ENCODE measurements at regions not wholly inside any gene's neighbourhood (a gene's known extent, or its start where the extent isn't known, plus 50 kb on each side); places are given as distances from the start of the nearest gene placed in this dataset.

DNA sequence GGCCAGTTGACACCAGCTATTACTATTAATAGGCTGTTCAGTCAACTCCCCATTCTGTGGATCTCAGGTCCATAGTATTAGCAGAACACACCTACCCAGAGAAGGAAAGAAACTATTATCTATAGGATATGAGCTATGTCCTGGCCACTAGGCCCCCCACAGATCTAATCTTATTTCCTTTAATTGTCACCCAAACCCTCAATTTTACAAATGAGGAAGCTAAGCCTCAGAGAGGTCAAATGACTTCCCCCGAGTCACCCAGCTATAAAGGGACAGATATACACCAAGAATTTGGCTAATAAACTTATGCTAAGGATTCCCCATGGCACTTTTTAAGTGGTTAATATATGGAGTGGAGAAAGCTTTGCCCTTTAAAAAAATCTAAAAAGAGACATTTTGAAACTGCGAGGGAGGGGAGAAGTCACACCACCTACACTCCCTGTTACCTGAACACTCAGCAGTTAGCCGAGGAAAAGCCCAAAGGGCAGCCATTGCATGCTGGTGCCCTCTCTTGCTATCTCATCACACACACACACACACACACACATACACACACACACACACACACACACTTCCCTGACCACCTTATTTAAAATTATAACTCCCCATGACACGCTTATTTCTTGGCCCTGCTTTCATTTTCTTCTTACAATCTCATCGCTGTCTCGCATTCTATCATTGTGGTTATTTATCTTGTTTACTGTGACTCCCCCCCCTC is 157.0 kb upstream of the ADO start:
- intact Hi-C loops (cut with DNase I), result no loop called here
- WGBS, 4 donors, result 86 to 87% (median 86%) methylated on average over 6 of the region's 6 CpGs
- TF ChIP-seq, protein P1, sequence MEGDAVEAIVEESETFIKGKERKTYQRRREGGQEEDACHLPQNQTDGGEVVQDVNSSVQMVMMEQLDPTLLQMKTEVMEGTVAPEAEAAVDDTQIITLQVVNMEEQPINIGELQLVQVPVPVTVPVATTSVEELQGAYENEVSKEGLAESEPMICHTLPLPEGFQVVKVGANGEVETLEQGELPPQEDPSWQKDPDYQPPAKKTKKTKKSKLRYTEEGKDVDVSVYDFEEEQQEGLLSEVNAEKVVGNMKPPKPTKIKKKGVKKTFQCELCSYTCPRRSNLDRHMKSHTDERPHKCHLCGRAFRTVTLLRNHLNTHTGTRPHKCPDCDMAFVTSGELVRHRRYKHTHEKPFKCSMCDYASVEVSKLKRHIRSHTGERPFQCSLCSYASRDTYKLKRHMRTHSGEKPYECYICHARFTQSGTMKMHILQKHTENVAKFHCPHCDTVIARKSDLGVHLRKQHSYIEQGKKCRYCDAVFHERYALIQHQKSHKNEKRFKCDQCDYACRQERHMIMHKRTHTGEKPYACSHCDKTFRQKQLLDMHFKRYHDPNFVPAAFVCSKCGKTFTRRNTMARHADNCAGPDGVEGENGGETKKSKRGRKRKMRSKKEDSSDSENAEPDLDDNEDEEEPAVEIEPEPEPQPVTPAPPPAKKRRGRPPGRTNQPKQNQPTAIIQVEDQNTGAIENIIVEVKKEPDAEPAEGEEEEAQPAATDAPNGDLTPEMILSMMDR (IDR thresholded peaks at IDR 0.05), result no peak
- no peak for TF ChIP-seq POLR2A (IDR thresholded peaks at IDR 0.05)
- no peaks in the 10 kb centered on the region for H3K36me3 ChIP-seq
- H3K27ac ChIP-seq, result no peak overlapping the region
- DNase-seq, result no peak
- H3K4me3 ChIP-seq, result no peak overlapping the region
- ATAC-seq, result no peak
- H3K9me3 ChIP-seq, result no peaks in the 10 kb centered on the region
- no peaks in the 10 kb centered on the region for H3K27me3 ChIP-seq
- peaks cover 0 to 33% (median 0%) of the 10 kb centered on the region in 12 donors for H3K4me1 ChIP-seq

DNA sequence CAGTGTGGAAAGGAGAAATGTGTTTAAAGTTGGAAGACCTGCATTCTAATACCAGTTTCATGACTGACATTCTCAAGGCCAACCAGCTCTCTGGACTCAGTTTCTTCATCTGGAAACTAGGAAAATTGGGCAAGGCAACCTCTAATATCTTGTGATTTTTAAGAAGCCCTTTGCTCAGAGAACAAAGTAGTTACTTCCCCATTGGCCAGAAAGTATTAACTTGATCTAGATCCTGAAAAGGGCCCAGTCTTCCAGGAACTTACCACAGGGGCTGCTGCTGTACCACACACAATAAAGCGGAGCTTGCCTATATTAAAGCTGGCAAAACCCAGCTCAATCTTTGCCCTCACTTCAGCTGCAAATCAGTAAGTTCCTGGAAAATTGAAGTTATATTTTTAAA is 155.6 kb upstream of the ADO start:
- TF ChIP-seq, protein P1 (IDR thresholded peaks at IDR 0.05), result no peak
- TF ChIP-seq POLR2A (IDR thresholded peaks at IDR 0.05), result no peak
- 39 to 91% (median 48%) methylated on average over 1 of the region's 1 CpG for WGBS, 4 donors
- no peak for ATAC-seq
- Histone ChIP-seq H3K4me3 (no peak overlapping the region), H3K27me3 (no peaks in the 10 kb centered on the region), H3K9me3 (no peaks in the 10 kb centered on the region), H3K27ac (no peak overlapping the region), H3K4me1 (peaks cover 0 to 27% (median 0%) of the 10 kb centered on the region in 12 donors), H3K36me3 (no peaks in the 10 kb centered on the region)
- intact Hi-C loops (cut with DNase I), result no loop called here
- DNase-seq, result no peak

DNA sequence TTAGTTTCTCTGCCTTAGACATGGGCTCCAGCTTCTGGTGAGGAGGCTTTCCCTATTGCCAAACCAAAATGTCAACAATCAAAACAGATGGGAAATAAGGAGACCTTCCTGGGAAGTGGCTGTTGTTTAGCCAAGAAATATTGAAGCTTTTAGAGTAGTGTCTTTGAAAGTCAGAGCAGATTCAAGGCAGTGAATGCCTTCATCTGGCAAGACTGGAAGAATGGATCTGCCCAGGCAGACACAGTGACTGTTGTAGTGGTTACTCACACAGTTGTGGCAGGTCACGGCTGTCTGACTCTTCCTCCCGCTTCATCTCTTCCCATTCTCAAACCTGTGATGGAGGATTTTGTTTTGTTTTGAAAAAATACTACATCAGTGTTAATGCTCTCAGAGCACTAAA is 154.1 kb upstream of the ADO start:
- DNase-seq (no peak), ATAC-seq (no peak)
- WGBS, 4 donors, result 92 to 98% (median 95%) methylated on average over 2 of the region's 2 CpGs
- Histone ChIP-seq H3K27ac (no peak overlapping the region), H3K9me3 (no peaks in the 10 kb centered on the region), H3K27me3 (no peaks in the 10 kb centered on the region), H3K4me1 (peaks cover 0 to 17% (median 0%) of the 10 kb centered on the region in 12 donors), H3K36me3 (no peaks in the 10 kb centered on the region), H3K4me3 (no peak overlapping the region)
- no peak for TF ChIP-seq POLR2A (IDR thresholded peaks at IDR 0.05)
- TF ChIP-seq, protein P1 (IDR thresholded peaks at IDR 0.05), result no peak
- intact Hi-C loops (cut with DNase I), result no loop called here

DNA sequence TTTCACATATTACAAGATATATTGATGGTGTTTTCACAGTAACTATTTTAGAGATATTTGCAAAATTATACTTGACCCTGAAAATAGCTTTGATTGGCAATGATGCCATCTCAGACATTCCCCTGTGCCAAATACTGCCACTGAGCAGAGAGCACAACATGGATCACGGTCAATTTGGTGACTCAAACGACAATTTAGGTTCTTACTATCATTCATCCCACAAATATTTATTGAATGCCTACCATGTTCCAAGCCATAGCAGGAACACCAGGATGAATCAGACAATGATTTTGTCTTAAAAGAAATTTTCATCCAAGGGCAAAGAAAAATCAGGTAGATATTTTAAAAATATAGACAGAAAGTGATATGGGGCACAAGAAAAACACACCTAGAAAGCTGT is 153.2 kb upstream of the ADO start:
- 57 to 83% (median 67%) methylated on average over 2 of the region's 2 CpGs for WGBS, 4 donors
- no peak for ATAC-seq
- no peak for TF ChIP-seq POLR2A (IDR thresholded peaks at IDR 0.05)
- TF ChIP-seq, protein P1 (IDR thresholded peaks at IDR 0.05), result no peak
- intact Hi-C loops (cut with DNase I), result no loop called here
- no peaks in the 10 kb centered on the region for H3K27me3 ChIP-seq
- no peak overlapping the region for H3K4me3 ChIP-seq
- no peak overlapping the region for H3K27ac ChIP-seq
- H3K4me1 ChIP-seq, result peaks cover 0 to 17% (median 0%) of the 10 kb centered on the region in 12 donors
- H3K36me3 ChIP-seq, result no peaks in the 10 kb centered on the region
- no peak for DNase-seq
- no peaks in the 10 kb centered on the region for H3K9me3 ChIP-seq

All from heart left ventricle (tissue), 16 donors.